ENCODE measurements at regions not wholly inside any gene's neighbourhood (a gene's known extent, or its start where the extent isn't known, plus 50 kb on each side); places are given as distances from the start of the nearest gene placed in this dataset.
A peak's percentile ranks its signal among the peaks of the same experiment; 100 is the strongest.

GRCh38 chr6:120779441-120779840, 554.8 kb downstream of the TBC1D32 start:
- no peaks in the 10 kb centered on the region for H3K4me1 ChIP-seq (ENCODE audit: insufficient read depth, poor library complexity, severe bottlenecking)

GRCh38 chr6:120775698-120776097, 558.6 kb downstream of the TBC1D32 start:
- Histone ChIP-seq H3K9me3 (ENCODE audit: severe bottlenecking) (no peaks in the 10 kb centered on the region), H3K36me3 (ENCODE audit: low read depth) (no peaks in the 10 kb centered on the region), H3K4me1 (ENCODE audit: insufficient read depth, poor library complexity, severe bottlenecking) (no peaks in the 10 kb centered on the region), H3K27ac (ENCODE audit: poor library complexity, severe bottlenecking) (no peak overlapping the region), H3K27me3 (ENCODE audit: insufficient read depth, poor library complexity, severe bottlenecking) (no peaks in the 10 kb centered on the region), H3K4me3 (ENCODE audit: severe bottlenecking) (no peak overlapping the region)
- TF ChIP-seq CTCF (IDR thresholded peaks at IDR 0.05; ENCODE audit: poor library complexity, severe bottlenecking): no peak
- DNase-seq (ENCODE audit: low spot score) (no peak), ATAC-seq (ENCODE audit: low read depth) (no peak)

More at GRCh38 chr6:120779441-120779840, 554.8 kb downstream of the TBC1D32 start:
- ATAC-seq (ENCODE audit: low read depth): no peak
- Histone ChIP-seq H3K27me3 (ENCODE audit: insufficient read depth, poor library complexity, severe bottlenecking) (no peaks in the 10 kb centered on the region), H3K36me3 (ENCODE audit: low read depth) (no peaks in the 10 kb centered on the region), H3K9me3 (ENCODE audit: severe bottlenecking) (no peaks in the 10 kb centered on the region), H3K27ac (ENCODE audit: poor library complexity, severe bottlenecking) (no peak overlapping the region), H3K4me3 (ENCODE audit: severe bottlenecking) (no peak overlapping the region)
- no peak for TF ChIP-seq CTCF (IDR thresholded peaks at IDR 0.05; ENCODE audit: poor library complexity, severe bottlenecking)
- DNase-seq (ENCODE audit: low spot score): no peak

- H3K4me1 ChIP-seq (ENCODE audit: insufficient read depth, poor library complexity, severe bottlenecking): no peaks in the 10 kb centered on the region
- no peak overlapping the region for H3K27ac ChIP-seq (ENCODE audit: poor library complexity, severe bottlenecking)
Measured at GRCh38 chr6:120774275-120774674, 560.0 kb downstream of the TBC1D32 start.

GRCh38 chr6:120771019-120771418, 563.3 kb downstream of the TBC1D32 start:
- no peaks in the 10 kb centered on the region for H3K4me1 ChIP-seq (ENCODE audit: insufficient read depth, poor library complexity, severe bottlenecking)
- DNase-seq (ENCODE audit: low spot score) (no peak), ATAC-seq (ENCODE audit: low read depth) (no peak)
- H3K36me3 ChIP-seq (ENCODE audit: low read depth): no peaks in the 10 kb centered on the region
- no peak for TF ChIP-seq CTCF (IDR thresholded peaks at IDR 0.05; ENCODE audit: poor library complexity, severe bottlenecking)
- no peak overlapping the region for H3K27ac ChIP-seq (ENCODE audit: poor library complexity, severe bottlenecking)
- H3K9me3 ChIP-seq (ENCODE audit: severe bottlenecking): no peaks in the 10 kb centered on the region
- H3K4me3 ChIP-seq (ENCODE audit: severe bottlenecking): no peak overlapping the region
- H3K27me3 ChIP-seq (ENCODE audit: insufficient read depth, poor library complexity, severe bottlenecking): no peaks in the 10 kb centered on the region

More at GRCh38 chr6:120774275-120774674, 560.0 kb downstream of the TBC1D32 start:
- no peaks in the 10 kb centered on the region for H3K27me3 ChIP-seq (ENCODE audit: insufficient read depth, poor library complexity, severe bottlenecking)
- ATAC-seq (ENCODE audit: low read depth) (peak; percentile 60; the same call in 1 of the 3 replicates), DNase-seq (ENCODE audit: low spot score) (no peak)
- H3K4me3 ChIP-seq (ENCODE audit: severe bottlenecking): no peak overlapping the region
- no peaks in the 10 kb centered on the region for H3K9me3 ChIP-seq (ENCODE audit: severe bottlenecking)
- no peaks in the 10 kb centered on the region for H3K36me3 ChIP-seq (ENCODE audit: low read depth)
- TF ChIP-seq CTCF (IDR thresholded peaks at IDR 0.05; ENCODE audit: poor library complexity, severe bottlenecking): no peak

- Histone ChIP-seq H3K9me3 (ENCODE audit: severe bottlenecking) (no peaks in the 10 kb centered on the region), H3K36me3 (ENCODE audit: low read depth) (no peaks in the 10 kb centered on the region), H3K4me1 (ENCODE audit: insufficient read depth, poor library complexity, severe bottlenecking) (no peaks in the 10 kb centered on the region), H3K27ac (ENCODE audit: poor library complexity, severe bottlenecking) (no peak overlapping the region), H3K4me3 (ENCODE audit: severe bottlenecking) (no peak overlapping the region), H3K27me3 (ENCODE audit: insufficient read depth, poor library complexity, severe bottlenecking) (no peaks in the 10 kb centered on the region)
- TF ChIP-seq CTCF (IDR thresholded peaks at IDR 0.05; ENCODE audit: poor library complexity, severe bottlenecking): peak; percentile 30
- peak; percentile 53; the same call in 1 of the 3 replicates for ATAC-seq (ENCODE audit: low read depth)
- no peak for DNase-seq (ENCODE audit: low spot score)
Measured at GRCh38 chr6:120764312-120764711, 570.0 kb downstream of the TBC1D32 start.
